ENCODE measurements at regions not wholly inside any gene's neighbourhood (a gene's known extent, or its start where the extent isn't known, plus 50 kb on each side); places are given as distances from the start of the nearest gene placed in this dataset.

DNA sequence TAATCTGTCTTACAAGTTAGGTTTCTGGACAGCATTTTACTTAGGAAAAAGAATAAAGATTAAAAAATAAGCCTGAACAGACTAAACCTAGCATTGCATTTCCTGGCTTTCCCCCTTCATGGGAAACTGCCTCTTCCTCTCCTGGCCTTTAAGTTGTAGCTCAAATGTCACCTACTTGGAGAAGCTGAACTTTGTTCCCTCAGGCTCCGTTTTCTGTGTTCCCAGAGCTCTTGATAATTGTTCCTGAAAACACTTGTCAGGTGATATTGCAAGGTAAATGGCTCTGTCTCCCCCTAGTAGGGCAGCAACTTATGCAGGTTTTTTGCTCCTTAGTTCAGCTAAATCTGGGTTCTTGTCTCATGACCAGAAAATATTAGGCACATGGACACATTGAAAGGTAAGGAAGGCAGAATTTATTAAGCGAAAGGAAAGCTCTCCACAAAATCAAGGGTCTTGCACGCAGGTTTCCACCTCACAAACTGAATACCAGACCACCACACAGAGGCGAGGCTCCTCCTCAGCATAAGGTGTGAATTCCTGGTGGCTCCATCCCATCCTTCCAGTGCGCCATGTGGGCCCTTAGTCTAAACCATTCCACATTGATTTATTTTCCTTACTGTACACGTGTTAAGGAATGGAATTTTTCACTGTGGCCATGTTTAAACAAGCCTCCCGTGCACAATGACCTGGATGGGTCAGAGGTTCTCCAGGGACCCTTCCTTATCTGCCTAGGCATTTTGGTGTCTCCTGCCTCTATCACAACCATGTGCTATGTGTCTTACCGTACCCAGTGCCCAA lies 229.3 kb downstream of the HNMT start:
- TF ChIP-seq CREB1 (CRISPR knock-in tag; IDR thresholded peaks at IDR 0.05; ENCODE audit: low read depth) (no peak), POLR2AphosphoS5 (IDR thresholded peaks at IDR 0.05; ENCODE audit: low read depth) (no peak), JUNB (IDR thresholded peaks at IDR 0.05; ENCODE audit: unreplicated experiment) (no peak)
- TF ChIP-seq, protein P1, sequence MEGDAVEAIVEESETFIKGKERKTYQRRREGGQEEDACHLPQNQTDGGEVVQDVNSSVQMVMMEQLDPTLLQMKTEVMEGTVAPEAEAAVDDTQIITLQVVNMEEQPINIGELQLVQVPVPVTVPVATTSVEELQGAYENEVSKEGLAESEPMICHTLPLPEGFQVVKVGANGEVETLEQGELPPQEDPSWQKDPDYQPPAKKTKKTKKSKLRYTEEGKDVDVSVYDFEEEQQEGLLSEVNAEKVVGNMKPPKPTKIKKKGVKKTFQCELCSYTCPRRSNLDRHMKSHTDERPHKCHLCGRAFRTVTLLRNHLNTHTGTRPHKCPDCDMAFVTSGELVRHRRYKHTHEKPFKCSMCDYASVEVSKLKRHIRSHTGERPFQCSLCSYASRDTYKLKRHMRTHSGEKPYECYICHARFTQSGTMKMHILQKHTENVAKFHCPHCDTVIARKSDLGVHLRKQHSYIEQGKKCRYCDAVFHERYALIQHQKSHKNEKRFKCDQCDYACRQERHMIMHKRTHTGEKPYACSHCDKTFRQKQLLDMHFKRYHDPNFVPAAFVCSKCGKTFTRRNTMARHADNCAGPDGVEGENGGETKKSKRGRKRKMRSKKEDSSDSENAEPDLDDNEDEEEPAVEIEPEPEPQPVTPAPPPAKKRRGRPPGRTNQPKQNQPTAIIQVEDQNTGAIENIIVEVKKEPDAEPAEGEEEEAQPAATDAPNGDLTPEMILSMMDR (conservative IDR thresholded peaks at IDR 0.05; ENCODE audit: low read depth in 2 of 2): no peak
- TF ChIP-seq, protein P2, sequence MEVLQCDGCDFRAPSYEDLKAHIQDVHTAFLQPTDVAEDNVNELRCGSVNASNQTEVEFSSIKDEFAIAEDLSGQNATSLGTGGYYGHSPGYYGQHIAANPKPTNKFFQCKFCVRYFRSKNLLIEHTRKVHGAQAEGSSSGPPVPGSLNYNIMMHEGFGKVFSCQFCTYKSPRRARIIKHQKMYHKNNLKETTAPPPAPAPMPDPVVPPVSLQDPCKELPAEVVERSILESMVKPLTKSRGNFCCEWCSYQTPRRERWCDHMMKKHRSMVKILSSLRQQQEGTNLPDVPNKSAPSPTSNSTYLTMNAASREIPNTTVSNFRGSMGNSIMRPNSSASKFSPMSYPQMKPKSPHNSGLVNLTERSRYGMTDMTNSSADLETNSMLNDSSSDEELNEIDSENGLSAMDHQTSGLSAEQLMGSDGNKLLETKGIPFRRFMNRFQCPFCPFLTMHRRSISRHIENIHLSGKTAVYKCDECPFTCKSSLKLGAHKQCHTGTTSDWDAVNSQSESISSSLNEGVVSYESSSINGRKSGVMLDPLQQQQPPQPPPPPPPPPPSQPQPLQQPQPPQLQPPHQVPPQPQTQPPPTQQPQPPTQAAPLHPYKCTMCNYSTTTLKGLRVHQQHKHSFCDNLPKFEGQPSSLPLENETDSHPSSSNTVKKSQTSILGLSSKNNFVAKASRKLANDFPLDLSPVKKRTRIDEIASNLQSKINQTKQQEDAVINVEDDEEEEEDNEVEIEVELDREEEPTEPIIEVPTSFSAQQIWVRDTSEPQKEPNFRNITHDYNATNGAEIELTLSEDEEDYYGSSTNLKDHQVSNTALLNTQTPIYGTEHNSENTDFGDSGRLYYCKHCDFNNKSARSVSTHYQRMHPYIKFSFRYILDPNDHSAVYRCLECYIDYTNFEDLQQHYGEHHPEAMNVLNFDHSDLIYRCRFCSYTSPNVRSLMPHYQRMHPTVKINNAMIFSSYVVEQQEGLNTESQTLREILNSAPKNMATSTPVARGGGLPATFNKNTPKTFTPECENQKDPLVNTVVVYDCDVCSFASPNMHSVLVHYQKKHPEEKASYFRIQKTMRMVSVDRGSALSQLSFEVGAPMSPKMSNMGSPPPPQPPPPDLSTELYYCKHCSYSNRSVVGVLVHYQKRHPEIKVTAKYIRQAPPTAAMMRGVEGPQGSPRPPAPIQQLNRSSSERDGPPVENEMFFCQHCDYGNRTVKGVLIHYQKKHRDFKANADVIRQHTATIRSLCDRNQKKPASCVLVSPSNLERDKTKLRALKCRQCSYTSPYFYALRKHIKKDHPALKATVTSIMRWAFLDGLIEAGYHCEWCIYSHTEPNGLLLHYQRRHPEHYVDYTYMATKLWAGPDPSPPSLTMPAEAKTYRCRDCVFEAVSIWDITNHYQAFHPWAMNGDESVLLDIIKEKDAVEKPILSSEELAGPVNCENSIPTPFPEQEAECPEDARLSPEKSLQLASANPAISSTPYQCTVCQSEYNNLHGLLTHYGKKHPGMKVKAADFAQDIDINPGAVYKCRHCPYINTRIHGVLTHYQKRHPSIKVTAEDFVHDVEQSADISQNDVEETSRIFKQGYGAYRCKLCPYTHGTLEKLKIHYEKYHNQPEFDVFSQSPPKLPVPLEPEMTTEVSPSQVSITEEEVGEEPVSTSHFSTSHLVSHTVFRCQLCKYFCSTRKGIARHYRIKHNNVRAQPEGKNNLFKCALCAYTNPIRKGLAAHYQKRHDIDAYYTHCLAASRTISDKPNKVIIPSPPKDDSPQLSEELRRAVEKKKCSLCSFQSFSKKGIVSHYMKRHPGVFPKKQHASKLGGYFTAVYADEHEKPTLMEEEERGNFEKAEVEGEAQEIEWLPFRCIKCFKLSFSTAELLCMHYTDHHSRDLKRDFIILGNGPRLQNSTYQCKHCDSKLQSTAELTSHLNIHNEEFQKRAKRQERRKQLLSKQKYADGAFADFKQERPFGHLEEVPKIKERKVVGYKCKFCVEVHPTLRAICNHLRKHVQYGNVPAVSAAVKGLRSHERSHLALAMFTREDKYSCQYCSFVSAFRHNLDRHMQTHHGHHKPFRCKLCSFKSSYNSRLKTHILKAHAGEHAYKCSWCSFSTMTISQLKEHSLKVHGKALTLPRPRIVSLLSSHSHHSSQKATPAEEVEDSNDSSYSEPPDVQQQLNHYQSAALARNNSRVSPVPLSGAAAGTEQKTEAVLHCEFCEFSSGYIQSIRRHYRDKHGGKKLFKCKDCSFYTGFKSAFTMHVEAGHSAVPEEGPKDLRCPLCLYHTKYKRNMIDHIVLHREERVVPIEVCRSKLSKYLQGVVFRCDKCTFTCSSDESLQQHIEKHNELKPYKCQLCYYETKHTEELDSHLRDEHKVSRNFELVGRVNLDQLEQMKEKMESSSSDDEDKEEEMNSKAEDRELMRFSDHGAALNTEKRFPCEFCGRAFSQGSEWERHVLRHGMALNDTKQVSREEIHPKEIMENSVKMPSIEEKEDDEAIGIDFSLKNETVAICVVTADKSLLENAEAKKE (CRISPR knock-in tag; IDR thresholded peaks at IDR 0.05): no peak
- Mint-ChIP-seq H3K4me1 (peaks cover 12% of the 10 kb centered on the region), H3K4me3 (no peak overlapping the region), H3K27ac (no peak overlapping the region), H3K9me3 (0 out of 3 replicates have a peak, but pooled peaks cover 2% of the 10 kb centered on the region), H3K36me3 (ENCODE audit: low read depth) (no peaks in the 10 kb centered on the region), H3K27me3 (ENCODE audit: insufficient read depth, low read depth, poor library complexity) (peaks cover 1% of the 10 kb centered on the region)
- Histone ChIP-seq H3K4me3 (no peak overlapping the region), H2AFZ (no peak overlapping the region), H3K4me1 (ENCODE audit: insufficient read depth) (no peaks in the 10 kb centered on the region), H3K36me3 (ENCODE audit: insufficient read depth) (no peaks in the 10 kb centered on the region), H3K4me2 (no peak overlapping the region), H3K79me2 (replicated peaks; ENCODE audit: insufficient read depth) (no peaks in the 10 kb centered on the region), H3F3A (replicated peaks; ENCODE audit: low read depth) (no peaks in the 10 kb centered on the region), H4K20me1 (replicated peaks; ENCODE audit: insufficient read depth) (no peaks in the 10 kb centered on the region), H3K9me2 (ENCODE audit: insufficient read depth) (no peaks in the 10 kb centered on the region), H3K27me3 (ENCODE audit: insufficient read depth) (no peaks in the 10 kb centered on the region), H3K27ac (ENCODE audit: low read depth) (no peak overlapping the region)
- ATAC-seq (no peak), DNase-seq (ENCODE audit: low spot score) (no peak)

All from GM23338 (cell line).